HG03095 (cell line): ENCODE measurements at regions not wholly inside any gene's neighbourhood (a gene's known extent, or its start where the extent isn't known, plus 50 kb on each side); places are given as distances from the start of the nearest gene placed in this dataset.

Experiments
- ATAC-seq: cut with Tn5 transposase; IDR thresholded peaks from one replicate; pipeline ENCODE4 v1.9.1; 2021; ENCODE audit warnings: moderate library complexity; ENCODE audit not compliant: unreplicated experiment

DNA sequence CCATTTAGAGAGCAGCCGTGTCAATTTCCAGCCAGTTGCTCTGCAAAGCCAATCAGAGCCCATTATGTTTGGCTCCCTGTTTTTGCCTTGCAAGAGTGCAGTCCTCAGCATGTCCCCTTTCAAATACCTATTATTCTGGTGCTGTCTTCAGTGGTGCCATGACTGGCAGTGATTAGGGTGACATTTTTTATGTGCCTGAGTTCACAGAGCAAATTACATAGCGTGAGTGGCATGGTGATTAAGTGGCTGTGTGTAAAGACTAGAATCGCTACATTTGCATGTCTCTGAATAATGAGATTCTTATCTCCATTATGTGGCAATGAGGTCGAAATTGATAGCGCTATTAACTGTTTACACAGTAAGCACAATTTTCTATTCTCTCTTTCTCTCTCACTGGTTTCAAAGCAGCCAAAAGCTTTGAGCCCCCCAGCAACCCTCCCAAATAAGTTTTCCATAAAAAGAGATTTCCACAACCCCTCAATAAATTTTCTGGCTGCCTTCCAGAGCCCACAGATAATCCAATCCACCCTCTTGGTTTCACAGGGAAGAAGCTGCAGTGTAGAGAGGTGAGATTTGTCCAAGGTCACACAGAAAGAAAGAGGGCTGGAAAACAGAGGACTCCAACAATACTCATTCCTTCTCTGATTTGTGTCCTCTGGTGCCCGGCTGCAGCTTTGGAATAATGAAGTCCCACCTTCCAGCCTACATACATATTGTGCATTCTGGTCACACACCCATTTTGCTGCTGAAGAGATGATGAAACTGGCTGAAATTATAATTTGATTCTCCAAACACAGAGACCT, 58.8 kb upstream of the NUDT4 start:
- no peak for ATAC-seq

DNA sequence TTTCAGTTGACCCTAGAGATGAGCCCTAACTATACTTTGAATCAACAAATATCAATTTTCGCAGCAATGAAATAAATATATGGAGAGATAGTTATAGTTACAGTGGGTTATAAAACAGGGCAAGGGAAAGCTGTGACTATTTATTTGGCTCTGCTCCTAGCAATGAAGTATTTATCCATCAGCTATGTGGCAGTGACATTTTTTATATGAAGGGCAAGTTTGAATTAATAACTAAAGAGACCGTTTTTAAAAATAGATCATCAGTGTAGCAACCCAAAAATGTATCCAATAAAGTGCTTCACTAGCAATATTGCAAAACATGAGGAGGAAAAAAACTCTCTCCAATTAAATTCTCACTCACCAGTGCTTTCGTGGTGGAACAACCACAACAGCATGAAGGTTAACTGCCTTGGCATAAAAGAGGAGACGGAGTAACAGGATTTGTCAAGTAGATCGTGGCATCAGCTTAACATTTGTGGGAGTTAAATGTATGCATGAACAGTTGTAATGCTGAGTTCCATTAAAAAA, 58.1 kb upstream of the NUDT4 start:
- ATAC-seq, result no peak

DNA sequence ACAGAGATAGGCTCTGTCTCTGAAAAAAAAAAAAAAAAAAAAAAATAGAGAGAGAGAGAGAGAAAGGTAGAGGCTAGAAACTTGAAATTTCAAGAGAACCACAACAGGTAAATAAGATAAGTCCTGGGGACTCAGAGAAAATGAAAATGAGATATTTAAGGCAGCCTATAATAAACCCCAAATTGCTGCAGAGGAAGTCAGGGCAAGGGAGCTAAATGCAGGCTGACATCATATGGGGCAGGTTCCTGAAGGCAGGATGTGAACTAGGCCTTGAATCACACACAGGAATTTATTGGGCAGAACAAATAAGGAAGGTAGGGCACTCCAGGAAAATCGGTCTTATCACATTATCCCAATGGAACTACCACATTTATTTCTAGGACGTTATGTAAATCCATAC, 54.9 kb upstream of the NUDT4 start:
- ATAC-seq, result no peak

DNA sequence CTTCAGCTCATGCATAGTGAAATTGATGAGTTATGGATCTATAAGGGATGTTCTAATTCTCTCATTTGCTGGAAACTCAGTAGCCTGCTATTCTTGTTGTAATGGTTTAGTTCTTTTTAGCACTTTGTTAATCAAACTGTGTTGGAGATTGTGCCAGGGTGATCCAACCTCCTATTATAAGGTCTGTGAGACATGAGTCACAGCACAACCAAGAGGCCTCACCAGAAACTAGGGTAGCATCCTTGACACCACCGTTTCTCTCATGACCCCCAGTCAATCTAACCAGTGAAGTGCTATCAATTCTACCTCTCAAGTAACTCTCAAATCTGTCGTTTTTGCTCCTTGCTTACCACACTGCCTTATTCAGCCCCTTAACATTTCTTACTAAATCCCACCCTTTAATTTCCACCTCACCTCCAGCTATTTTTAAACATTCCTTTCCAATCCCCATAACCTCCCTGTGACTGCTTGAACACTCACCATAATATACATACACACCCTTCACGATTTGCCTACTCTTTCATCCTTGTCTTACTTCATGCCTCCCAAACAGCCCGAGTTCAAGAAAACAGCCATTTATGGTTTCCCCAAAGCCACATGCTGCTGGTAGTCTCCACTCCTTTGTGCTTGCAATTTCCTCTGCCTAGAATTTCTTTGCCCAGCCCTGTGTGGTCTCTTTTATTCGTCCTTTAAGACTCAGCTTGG, 53.9 kb upstream of the NUDT4 start:
- no peak for ATAC-seq

DNA sequence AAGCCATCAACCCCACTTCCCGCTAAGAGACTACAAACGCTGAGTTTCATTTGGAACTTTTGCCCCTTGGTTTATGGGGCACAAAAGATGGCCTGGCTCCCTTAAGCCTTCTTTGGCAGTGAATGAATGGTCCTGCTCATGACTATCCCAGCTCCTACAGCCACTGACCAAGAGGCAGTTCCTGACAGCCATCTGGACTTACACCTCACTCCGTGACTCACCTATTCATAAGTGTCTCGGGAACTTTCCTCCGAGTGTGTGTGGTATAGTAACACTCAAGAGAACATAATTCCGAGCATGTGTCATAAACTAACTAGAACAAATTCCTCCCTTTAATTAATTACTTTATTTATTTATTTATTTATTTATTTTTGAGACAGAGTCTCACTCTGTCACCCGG, 51.9 kb upstream of the NUDT4 start:
- ATAC-seq, result no peak
